GM19193 (cell line): ENCODE measurements at regions not wholly inside any gene's neighbourhood (a gene's known extent, or its start where the extent isn't known, plus 50 kb on each side); places are given as distances from the start of the nearest gene placed in this dataset.

ENCODE experiments used
- POLR2A ChIP-seq: IDR thresholded peaks from 4 replicates; pipeline ENCODE4 v1.6.1; 2011; ENCODE audit not compliant: insufficient read depth, insufficient read length; ENCODE audit errors: extremely low read depth

GRCh38 chr5:77866198-77866597 is 90.1 kb upstream of the TBCA start:
- no peak for TF ChIP-seq POLR2A

- TF ChIP-seq POLR2A = no peak
Measured at GRCh38 chr5:77864997-77865396, 88.9 kb upstream of the TBCA start.

- no peak for TF ChIP-seq POLR2A
Measured at GRCh38 chr5:77863181-77863580, 87.0 kb upstream of the TBCA start.

- TF ChIP-seq POLR2A = no peak
Measured at GRCh38 chr5:77861576-77861975, 85.4 kb upstream of the TBCA start.

GRCh38 chr5:77859306-77859705 is 83.2 kb upstream of the TBCA start:
- no peak for TF ChIP-seq POLR2A

GRCh38 chr5:77855369-77855768 is 79.2 kb upstream of the TBCA start:
- no peak for TF ChIP-seq POLR2A

- no peak for TF ChIP-seq POLR2A
Measured at GRCh38 chr5:77853353-77853907, 77.3 kb upstream of the TBCA start.

GRCh38 chr5:77852514-77853352 is 76.6 kb upstream of the TBCA start:
- no peak for TF ChIP-seq POLR2A

- no peak for TF ChIP-seq POLR2A
Measured at GRCh38 chr5:77852068-77852513, 76.0 kb upstream of the TBCA start.

GRCh38 chr5:77851176-77852067 is 75.3 kb upstream of the TBCA start:
- TF ChIP-seq POLR2A = peak; percentile 40

- TF ChIP-seq POLR2A = no peak
Measured at GRCh38 chr5:77850536-77851175, 74.5 kb upstream of the TBCA start.

GRCh38 chr5:77849308-77849900 is 73.3 kb upstream of the TBCA start:
- no peak for TF ChIP-seq POLR2A

- no peak for TF ChIP-seq POLR2A
Measured at GRCh38 chr5:77847814-77848290, 71.7 kb upstream of the TBCA start.

- no peak for TF ChIP-seq POLR2A
Measured at GRCh38 chr5:77847129-77847460, 71.0 kb upstream of the TBCA start.

GRCh38 chr5:77846422-77847128 is 70.4 kb upstream of the TBCA start:
- TF ChIP-seq POLR2A = no peak

GRCh38 chr5:77845324-77845646 is 69.1 kb upstream of the TBCA start:
- TF ChIP-seq POLR2A = no peak
